ENCODE measurements at regions not wholly inside any gene's neighbourhood (a gene's known extent, or its start where the extent isn't known, plus 50 kb on each side); places are given as distances from the start of the nearest gene placed in this dataset.
"Not testable (repeated sequence)": the region's sequence is repeated elsewhere in the genome, so short reads cannot be mapped to it uniquely, and the experiment has no call there.

GRCh38 chr4:111323916-111324315, 701.0 kb upstream of the PITX2 start:
- Histone ChIP-seq H3K4me3 (no peak overlapping the region), H3K27ac (no peak overlapping the region; the same call in 1 of the 2 replicates), H3K36me3 (ENCODE audit: insufficient read depth, low read length) (no peaks in the 10 kb centered on the region), H3K9ac (ENCODE audit: insufficient read length) (no peak overlapping the region), H3K9me3 (ENCODE audit: low read depth, low read length) (no peaks in the 10 kb centered on the region; the same call in 1 of the 2 replicates)
- no peak for DNase-seq (ENCODE audit: low read depth, low spot score)
- no peak for TF ChIP-seq EZH2 (IDR thresholded peaks at IDR 0.05)
- TF ChIP-seq FOXP2 (optimal IDR thresholded peaks at IDR 0.05; ENCODE audit: control extremely low read depth, extremely low read length, insufficient read depth): no peak
- no peak for TF ChIP-seq POLR2AphosphoS5 (IDR thresholded peaks at IDR 0.05; ENCODE audit: borderline replicate concordance, low read depth, low read length)

GRCh38 chr4:111326450-111326849, 703.6 kb upstream of the PITX2 start:
- TF ChIP-seq EZH2 (IDR thresholded peaks at IDR 0.05) (no peak), POLR2AphosphoS5 (IDR thresholded peaks at IDR 0.05; ENCODE audit: borderline replicate concordance, low read depth, low read length) (no peak), FOXP2 (optimal IDR thresholded peaks at IDR 0.05; ENCODE audit: control extremely low read depth, extremely low read length, insufficient read depth) (no peak)
- Histone ChIP-seq H3K9me3 (ENCODE audit: low read depth, low read length) (no peaks in the 10 kb centered on the region; the same call in 1 of the 2 replicates), H3K27ac (no peak overlapping the region), H3K36me3 (ENCODE audit: insufficient read depth, low read length) (no peaks in the 10 kb centered on the region), H3K4me3 (no peak overlapping the region), H3K9ac (ENCODE audit: insufficient read length) (no peak overlapping the region)
- DNase-seq (ENCODE audit: low read depth, low spot score): no peak

- no peak for TF ChIP-seq EZH2 (IDR thresholded peaks at IDR 0.05)
- no peak for TF ChIP-seq POLR2AphosphoS5 (IDR thresholded peaks at IDR 0.05; ENCODE audit: borderline replicate concordance, low read depth, low read length)
- no peak for TF ChIP-seq FOXP2 (optimal IDR thresholded peaks at IDR 0.05; ENCODE audit: control extremely low read depth, extremely low read length, insufficient read depth)
- no peak overlapping the region for H3K27ac ChIP-seq
- H3K9me3 ChIP-seq (ENCODE audit: low read depth, low read length): no peaks in the 10 kb centered on the region
- no peak overlapping the region for H3K4me3 ChIP-seq
- no peak for DNase-seq (ENCODE audit: low read depth, low spot score)
- H3K9ac ChIP-seq (ENCODE audit: insufficient read length): no peak overlapping the region
- H3K36me3 ChIP-seq (ENCODE audit: insufficient read depth, low read length): no peaks in the 10 kb centered on the region
These were observed 707.9 kb upstream of the PITX2 start for GRCh38 chr4:111330786-111331185.

- H3K36me3 ChIP-seq (ENCODE audit: insufficient read depth, low read length): no peaks in the 10 kb centered on the region
- no peak for TF ChIP-seq FOXP2 (optimal IDR thresholded peaks at IDR 0.05; ENCODE audit: control extremely low read depth, extremely low read length, insufficient read depth)
- TF ChIP-seq EZH2 (IDR thresholded peaks at IDR 0.05): no peak
- TF ChIP-seq POLR2AphosphoS5 (IDR thresholded peaks at IDR 0.05; ENCODE audit: borderline replicate concordance, low read depth, low read length): no peak
- H3K9me3 ChIP-seq (ENCODE audit: low read depth, low read length): no peaks in the 10 kb centered on the region
- no peak overlapping the region for H3K4me3 ChIP-seq
- H3K27ac ChIP-seq: no peak overlapping the region
- DNase-seq (ENCODE audit: low read depth, low spot score): no peak
- no peak overlapping the region for H3K9ac ChIP-seq (ENCODE audit: insufficient read length)
These were observed 711.5 kb upstream of the PITX2 start for GRCh38 chr4:111334361-111334760.

- not testable (repeated sequence) for H3K27ac ChIP-seq; H3K9ac ChIP-seq (ENCODE audit: insufficient read length); DNase-seq (ENCODE audit: low read depth, low spot score); H3K9me3 ChIP-seq (ENCODE audit: low read depth, low read length); H3K36me3 ChIP-seq (ENCODE audit: insufficient read depth, low read length); H3K4me3 ChIP-seq
These were observed 714.5 kb upstream of the PITX2 start for GRCh38 chr4:111337186-111337876.

- Histone ChIP-seq H3K9me3 (ENCODE audit: low read depth, low read length) (no peaks in the 10 kb centered on the region; the same call in 1 of the 2 replicates), H3K4me3 (no peak overlapping the region), H3K36me3 (ENCODE audit: insufficient read depth, low read length) (no peaks in the 10 kb centered on the region), H3K27ac (no peak overlapping the region), H3K9ac (ENCODE audit: insufficient read length) (no peak overlapping the region)
- TF ChIP-seq FOXP2 (optimal IDR thresholded peaks at IDR 0.05; ENCODE audit: control extremely low read depth, extremely low read length, insufficient read depth): no peak
- TF ChIP-seq EZH2 (IDR thresholded peaks at IDR 0.05): no peak
- TF ChIP-seq POLR2AphosphoS5 (IDR thresholded peaks at IDR 0.05; ENCODE audit: borderline replicate concordance, low read depth, low read length): no peak
- DNase-seq (ENCODE audit: low read depth, low spot score): no peak
These were observed 736.7 kb upstream of the PITX2 start for GRCh38 chr4:111359602-111360001.

GRCh38 chr4:111360906-111361305, 738.0 kb upstream of the PITX2 start:
- DNase-seq (ENCODE audit: low read depth, low spot score): no peak
- no peaks in the 10 kb centered on the region for H3K36me3 ChIP-seq (ENCODE audit: insufficient read depth, low read length)
- TF ChIP-seq EZH2 (IDR thresholded peaks at IDR 0.05) (no peak), POLR2AphosphoS5 (IDR thresholded peaks at IDR 0.05; ENCODE audit: borderline replicate concordance, low read depth, low read length) (no peak), FOXP2 (optimal IDR thresholded peaks at IDR 0.05; ENCODE audit: control extremely low read depth, extremely low read length, insufficient read depth) (no peak)
- no peak overlapping the region for H3K27ac ChIP-seq
- H3K4me3 ChIP-seq: no peak overlapping the region
- H3K9me3 ChIP-seq (ENCODE audit: low read depth, low read length): no peaks in the 10 kb centered on the region; the same call in 1 of the 2 replicates
- no peak overlapping the region for H3K9ac ChIP-seq (ENCODE audit: insufficient read length)

GRCh38 chr4:111362941-111363361, 740.1 kb upstream of the PITX2 start:
- H3K9ac ChIP-seq (ENCODE audit: insufficient read length): no peak overlapping the region
- no peak overlapping the region for H3K27ac ChIP-seq
- H3K36me3 ChIP-seq (ENCODE audit: insufficient read depth, low read length): no peaks in the 10 kb centered on the region
- H3K4me3 ChIP-seq: no peak overlapping the region
- no peak for DNase-seq (ENCODE audit: low read depth, low spot score)
- TF ChIP-seq FOXP2 (optimal IDR thresholded peaks at IDR 0.05; ENCODE audit: control extremely low read depth, extremely low read length, insufficient read depth) (no peak), POLR2AphosphoS5 (IDR thresholded peaks at IDR 0.05; ENCODE audit: borderline replicate concordance, low read depth, low read length) (no peak), EZH2 (IDR thresholded peaks at IDR 0.05) (no peak)
- no peaks in the 10 kb centered on the region; the same call in 1 of the 2 replicates for H3K9me3 ChIP-seq (ENCODE audit: low read depth, low read length)

- not testable (repeated sequence) for H3K36me3 ChIP-seq (ENCODE audit: insufficient read depth, low read length); H3K4me3 ChIP-seq; H3K27ac ChIP-seq
These were observed 755.0 kb upstream of the PITX2 start for GRCh38 chr4:111377880-111378279.

More at GRCh38 chr4:111377880-111378279, 755.0 kb upstream of the PITX2 start:
- DNase-seq (ENCODE audit: low read depth, low spot score); H3K9me3 ChIP-seq (ENCODE audit: low read depth, low read length); H3K9ac ChIP-seq (ENCODE audit: insufficient read length): not testable (repeated sequence)

All from SK-N-MC (cell line).